ENCODE measurements at regions not wholly inside any gene's neighbourhood (a gene's known extent, or its start where the extent isn't known, plus 50 kb on each side); places are given as distances from the start of the nearest gene placed in this dataset.

DNA sequence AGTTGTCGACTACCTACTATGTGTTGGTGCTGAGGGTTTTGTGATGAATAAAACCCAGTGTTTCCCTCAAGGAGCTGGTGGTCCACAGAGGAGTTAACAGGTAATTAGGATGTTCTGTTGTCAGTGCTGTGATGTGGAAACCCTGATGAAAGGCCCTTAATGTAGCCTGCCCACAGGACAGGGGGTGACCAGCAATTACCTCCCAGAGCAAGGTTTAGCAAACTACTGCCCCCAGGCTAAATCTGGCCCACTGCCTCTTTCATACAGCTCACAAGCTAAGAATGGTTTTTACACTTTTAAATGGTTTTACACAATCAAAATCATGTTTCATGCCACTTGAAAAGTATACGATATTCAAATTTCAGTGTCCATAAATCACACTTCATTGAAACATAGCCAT, 536.2 kb downstream of the MIAT start:
- H2AFZ ChIP-seq (ENCODE audit: low read length) = no peak overlapping the region
- H2BK15ac ChIP-seq (ENCODE audit: low read length) = no peak overlapping the region
- H4K5ac ChIP-seq (ENCODE audit: insufficient read length, low read depth, low read length) = no peak overlapping the region
- H3K23ac ChIP-seq (ENCODE audit: insufficient read length) = no peak overlapping the region
- CTCF ChIA-PET (ENCODE audit: partially characterized antibody) = interaction anchor here (1.2 kb wide), 1 partner anchor 224 kb away, joined by 3 read pairs; no protein-coding TSS in a partner anchor
- FAIRE-seq (no peak), DNase-seq (ENCODE audit: low read depth in 1 of 2, low spot score in 2 of 2) (no peak)
- H3K18ac ChIP-seq (ENCODE audit: extremely low read depth, low read length) = no peak overlapping the region
- H3K27me3 ChIP-seq (replicated peaks in 1 of 4; ENCODE audit: control insufficient read depth in 3 of 4, extremely low read depth in 1 of 4, insufficient read depth in 3 of 4, low read length in 3 of 4) = no peaks in the 10 kb centered on the region
- no peak overlapping the region for H3K4me2 ChIP-seq (ENCODE audit: insufficient read depth in 1 of 2, low read depth in 2 of 2, low read length in 2 of 2)
- no peak overlapping the region for H2BK5ac ChIP-seq (ENCODE audit: low read depth, low read length)
- no peak overlapping the region for H2AK5ac ChIP-seq (ENCODE audit: low read depth, low read length)
- no peak overlapping the region for H2BK12ac ChIP-seq (ENCODE audit: low read depth, low read length)
- no peak overlapping the region for H2BK20ac ChIP-seq (ENCODE audit: low read length)
- no peak overlapping the region for H3K27ac ChIP-seq (ENCODE audit: low read depth, low read length)
- no peak overlapping the region for H4K8ac ChIP-seq (ENCODE audit: extremely low read depth, insufficient read depth, low read length)
- no peaks in the 10 kb centered on the region for H3K79me1 ChIP-seq (ENCODE audit: low read depth, low read length)
- POLR2A ChIA-PET (ENCODE audit: partially characterized antibody) = no interaction called here
- H3K56ac ChIP-seq (replicated peaks; ENCODE audit: insufficient read length, low read depth, low read length) = no peak overlapping the region
- H3K9ac ChIP-seq (replicated peaks in 1 of 4; ENCODE audit: extremely low read depth in 1 of 4, low read depth in 3 of 4, low read length in 3 of 4) = no peak overlapping the region
- H4K20me1 ChIP-seq (replicated peaks in 1 of 2; ENCODE audit: control insufficient read depth in 1 of 2, insufficient read depth in 2 of 2, low read length in 2 of 2) = no peaks in the 10 kb centered on the region
- H3K4ac ChIP-seq (replicated peaks; ENCODE audit: insufficient read length, low read depth, low read length) = no peak overlapping the region
- H3K36me3 ChIP-seq (ENCODE audit: control insufficient read depth in 2 of 4, insufficient read depth in 4 of 4, low read length in 3 of 4) = no peaks in the 10 kb centered on the region
- no peak overlapping the region for H4K91ac ChIP-seq (replicated peaks; ENCODE audit: insufficient read length, low read length)
- no peaks in the 10 kb centered on the region for H3K23me2 ChIP-seq (ENCODE audit: low read depth, low read length)
- H3K4me1 ChIP-seq (replicated peaks in 1 of 4; ENCODE audit: control insufficient read depth in 3 of 4, insufficient read depth in 4 of 4, low read length in 3 of 4) = peaks cover 0 to 3% (median 0%) of the 10 kb centered on the region in 4 experiments; a peak in 1 of 7 replicates
- no peak overlapping the region for H2BK120ac ChIP-seq (replicated peaks; ENCODE audit: low read depth, low read length)
- 78% methylated on average over 2 of the region's 2 CpGs; no CpG with 5 or more reads in 1 of the 2 experiments for WGBS, 2 experiments (ENCODE audit: extremely low coverage in 1 of 2, insufficient coverage in 1 of 2, insufficient read length in 1 of 2, insufficient replicate concordance in 2 of 2, low coverage in 1 of 2, low lambda C conversion rate in 2 of 2, missing lambda C conversion rate in 1 of 2)
- TF ChIP-seq TCF12 (IDR thresholded peaks at IDR 0.05; ENCODE audit: low read depth, low read length) = no peak
- TF ChIP-seq EZH2 (IDR thresholded peaks at IDR 0.05; ENCODE audit: low read depth, low read length, severe bottlenecking) = no peak
- no peak for TF ChIP-seq EGR1 (IDR thresholded peaks at IDR 0.05; ENCODE audit: borderline replicate concordance, low read depth, low read length)
- TF ChIP-seq EP300 (IDR thresholded peaks at IDR 0.05; ENCODE audit: borderline replicate concordance in 1 of 2, low read depth in 2 of 2, low read length in 2 of 2) = no peak
- TF ChIP-seq BACH1 (IDR thresholded peaks at IDR 0.05; ENCODE audit: low read length) = no peak
- TF ChIP-seq BCL11A (IDR thresholded peaks at IDR 0.05; ENCODE audit: low read depth in 2 of 2, low read length in 2 of 2) = no peak
- no peak for TF ChIP-seq GTF2F1 (IDR thresholded peaks at IDR 0.05; ENCODE audit: borderline replicate concordance, low read depth, low read length)
- no peak for TF ChIP-seq TAF1 (IDR thresholded peaks at IDR 0.05; ENCODE audit: low read depth, low read length)
- no peak for TF ChIP-seq MAFK (IDR thresholded peaks at IDR 0.05; ENCODE audit: low read depth, low read length)
- TF ChIP-seq CTBP2 (IDR thresholded peaks at IDR 0.05; ENCODE audit: borderline replicate concordance, insufficient read depth, insufficient read length, low read length) = no peak
- H3K79me2 ChIP-seq (ENCODE audit: control insufficient read depth in 1 of 2, insufficient read depth in 2 of 2, low read length in 2 of 2) = no peaks in the 10 kb centered on the region
- H3K4me3 ChIP-seq (ENCODE audit: extremely low read depth in 1 of 4, insufficient read depth in 2 of 4, low read depth in 3 of 4, low read length in 4 of 4) = no peak overlapping the region
- peaks cover 11 to 12% of the 10 kb centered on the region in 2 experiments for H3K9me3 ChIP-seq (ENCODE audit: insufficient read depth in 2 of 2, low read depth in 1 of 2, low read length in 1 of 2)
- no peak overlapping the region for H3K14ac ChIP-seq (ENCODE audit: insufficient read length)

Data from H1 (cell line).